GM12878 (cell line): ENCODE measurements at regions not wholly inside any gene's neighbourhood (a gene's known extent, or its start where the extent isn't known, plus 50 kb on each side); places are given as distances from the start of the nearest gene placed in this dataset.

Experiments used
- ATAC-seq: fragments of 200-7000 bp; cut with Tn5 transposase; 3 replicates; pipeline ENCODE4 v1.9.1; 2020; ENCODE audit warnings: mild to moderate bottlenecking, moderate library complexity
- BruUV-seq: library from RNA; stranded (reverse); fragments of 400-500 nt; replicated peaks from 2 replicates; lab custom pipeline; 2021; lab: Mats Ljungman, UMichigan
- CTCF ChIA-PET: fragments of 300-600 bp; sonication (Branson Sonifier 250); formaldehyde crosslinking; extraction: SDS; loops from one replicate; lab custom pipeline; 2021; ENCODE audit warnings: inconsistent platforms; lab: Yijun Ruan, JAX
- POLR2A ChIA-PET: fragments of 350-600 bp; formaldehyde crosslinking; extraction: SDS; loops from one replicate; lab custom pipeline; 2021; ENCODE audit warnings: inconsistent platforms; lab: Charles Lee
- RAD21 ChIA-PET: fragments of 300-600 bp; sonication (Branson Sonifier 250); formaldehyde crosslinking; loops from one replicate; lab custom pipeline; 2023; ENCODE audit warnings: antibody characterized with exemption; ENCODE audit not compliant: unreplicated experiment; lab: Charles Lee
- SMC1A ChIA-PET: fragments of 300-600 bp; sonication (Branson Sonifier 250); formaldehyde crosslinking; loops from one replicate; lab custom pipeline; 2023; ENCODE audit not compliant: unreplicated experiment, uncharacterized antibody; lab: Charles Lee
- DNase-seq: peaks from one replicate; pipeline ENCODE4 v3.0.0-alpha.2; 2011; ENCODE audit warnings: low read depth, low spot score
- FAIRE-seq: peaks from 3 replicates; lab custom pipeline; 2011; peaks lifted over from hg19 to GRCh38; lab: Jason Lieb, UNC
- H2AFZ ChIP-seq: 2 replicates; pipeline ENCODE4 v1.6.0; 2011; ENCODE audit warnings: low read depth, low read length, control low read depth; ENCODE audit not compliant: control insufficient read depth
- H3K27ac ChIP-seq: 2 replicates; pipeline ENCODE4 v1.5.1; 2011; ENCODE audit warnings: control low read depth; ENCODE audit not compliant: control insufficient read depth, insufficient read depth
- H3K27me3 ChIP-seq, 2 experiments: replicated peaks in 1 of 2; 2 replicates each; pipeline versions ENCODE4 v1.6.0 to v1.6.1; 2011; ENCODE audit warnings: low read length in 1 of 2; ENCODE audit not compliant: control insufficient read depth in 2 of 2, insufficient read depth in 2 of 2
- H3K36me3 ChIP-seq, 2 experiments: 2 replicates each; pipeline ENCODE4 v1.5.1; 2011; ENCODE audit warnings: low read length in 1 of 2; ENCODE audit not compliant: control insufficient read depth in 2 of 2, insufficient read depth in 2 of 2
- H3K4me1 ChIP-seq: 2 replicates; pipeline ENCODE4 v1.6.1; 2011; ENCODE audit warnings: mild to moderate bottlenecking, low read length, moderate library complexity, mixed read lengths; ENCODE audit not compliant: control insufficient read depth, insufficient read depth
- H3K4me2 ChIP-seq: 2 replicates; pipeline ENCODE4 v1.6.0; 2011; ENCODE audit warnings: control low read depth; ENCODE audit not compliant: control insufficient read depth, insufficient read depth
- H3K4me3 ChIP-seq: fragments of 200-600 bp; sonication (generic); 2 replicates; pipeline ENCODE4 v1.5.1; 2016
- H3K79me2 ChIP-seq: 2 replicates; pipeline ENCODE4 v1.6.0; 2011; ENCODE audit warnings: low read length; ENCODE audit not compliant: control insufficient read depth, insufficient read depth
- H3K9ac ChIP-seq: 2 replicates; pipeline ENCODE4 v1.8.0; 2011; ENCODE audit warnings: low read length, control low read depth, mixed read lengths; ENCODE audit not compliant: control insufficient read depth, insufficient read depth
- H3K9me3 ChIP-seq: replicated peaks from 3 replicates; pipeline ENCODE4 v1.5.1; 2011; ENCODE audit warnings: mild to moderate bottlenecking, low read length; ENCODE audit not compliant: control insufficient read depth, insufficient read depth
- H4K20me1 ChIP-seq: 2 replicates; pipeline ENCODE4 v1.6.0; 2011; ENCODE audit not compliant: control insufficient read depth, insufficient read depth
- EGR1 ChIP-seq, 2 experiments: IDR thresholded peaks; 1 replicate in 1 of 2; 2 replicates in 1 of 2; pipeline ENCODE4 v1.6.1; 2011 to 2012; ENCODE audit warnings: low read depth in 2 of 2, low read length in 2 of 2, borderline replicate concordance in 1 of 2, mild to moderate bottlenecking in 1 of 2, moderate library complexity in 1 of 2
- MEF2A ChIP-seq: IDR thresholded peaks from 2 replicates; pipeline ENCODE4 v1.6.1; 2011; ENCODE audit warnings: low read depth, mild to moderate bottlenecking, low read length, moderate library complexity; ENCODE audit not compliant: insufficient read depth
- NR2C2 ChIP-seq: IDR thresholded peaks from 2 replicates; pipeline ENCODE4 v1.6.1; 2011; ENCODE audit warnings: borderline replicate concordance, low read depth; ENCODE audit not compliant: control insufficient read depth, insufficient read length
- PKNOX1 ChIP-seq: fragments of 450-650 bp; IDR thresholded peaks from 2 replicates; pipeline ENCODE4 v1.6.1; 2016; ENCODE audit warnings: mild to moderate bottlenecking
- RELB ChIP-seq: fragments of 450-650 bp; IDR thresholded peaks from 2 replicates; pipeline ENCODE4 v1.6.1; 2017; ENCODE audit warnings: low read depth, mild to moderate bottlenecking, moderate library complexity
- RFX5 ChIP-seq: IDR thresholded peaks from 2 replicates; pipeline ENCODE4 v1.6.1; 2011; ENCODE audit warnings: low read depth, low read length, improper control_type of control experiment
- SKIL ChIP-seq: fragments of 450-650 bp; IDR thresholded peaks from 2 replicates; pipeline ENCODE4 v1.6.1; 2017; ENCODE audit warnings: mild to moderate bottlenecking, low read depth, inconsistent platforms; ENCODE audit not compliant: poor library complexity, severe bottlenecking
- TAF1 ChIP-seq: IDR thresholded peaks from 2 replicates; pipeline ENCODE4 v1.6.1; 2011; ENCODE audit warnings: mild to moderate bottlenecking, low read depth, low read length, borderline replicate concordance
- ZNF207 ChIP-seq: fragments of 450-650 bp; IDR thresholded peaks from 2 replicates; pipeline ENCODE4 v1.6.1; 2014; ENCODE audit warnings: antibody characterized with exemption, mild to moderate bottlenecking, borderline replicate concordance
- ZSCAN29 ChIP-seq: fragments of 450-650 bp; IDR thresholded peaks from 2 replicates; pipeline ENCODE4 v1.6.1; 2017; ENCODE audit warnings: mild to moderate bottlenecking, moderate library complexity
- ZZZ3 ChIP-seq: IDR thresholded peaks from 2 replicates; pipeline ENCODE4 v1.6.1; 2011; ENCODE audit warnings: low read depth; ENCODE audit not compliant: control insufficient read depth, insufficient read length
- WGBS: methylation state at CpG from one replicate; pipeline ENCODE4 v1.1.6; 2016; ENCODE audit warnings: low lambda C conversion rate; ENCODE audit not compliant: insufficient replicate concordance, insufficient coverage; ENCODE audit errors: missing lambda C conversion rate; 5-methylcytosine and 5-hydroxymethylcytosine counted together
- in situ Hi-C: fragments of 300-500 bp; cut with MboI; formaldehyde crosslinking; loops from 9 replicates; pipeline ENCODE4 v1.14.3; 2018; ENCODE audit warnings: mixed read lengths
- intact Hi-C: fragments of 100-400 bp; cut with micrococcal nuclease; formaldehyde crosslinking; loops from one replicate; pipeline ENCODE4 v1.14.2; 2022; ENCODE audit not compliant: unreplicated experiment

- no peak for FAIRE-seq
These were observed 174.7 kb downstream of the GAS1 start for GRCh38 chr9:86772635-86772993.

More at GRCh38 chr9:86772635-86772993, 174.7 kb downstream of the GAS1 start:
- Histone ChIP-seq H4K20me1 (no peaks in the 10 kb centered on the region), H3K36me3 (no peaks in the 10 kb centered on the region), H3K4me3 (no peak overlapping the region), H3K79me2 (no peaks in the 10 kb centered on the region), H3K4me1 (no peaks in the 10 kb centered on the region), H3K27me3 (no peaks in the 10 kb centered on the region; a peak in 1 of 4 replicates), H3K27ac (no peak overlapping the region), H3K4me2 (no peak overlapping the region), H2AFZ (no peak overlapping the region), H3K9me3 (no peaks in the 10 kb centered on the region), H3K9ac (no peak overlapping the region)
- ChIA-PET RAD21 (no interaction called here), CTCF (no interaction called here), SMC1A (no interaction called here), POLR2A (no interaction called here)
- in situ Hi-C loops (no loop called here), intact Hi-C loops (no loop called here)
- no TSS peak for BruUV-seq
- no peak for TF ChIP-seq RFX5
- no peak for TF ChIP-seq SKIL
- TF ChIP-seq NR2C2 = no peak
- TF ChIP-seq MEF2A = no peak
- TF ChIP-seq ZZZ3 = no peak
- TF ChIP-seq TAF1 = no peak
- TF ChIP-seq RELB = no peak
- TF ChIP-seq EGR1 (IDR thresholded peaks at IDR 0.05; ENCODE audit: borderline replicate concordance in 1 of 2, low read depth in 2 of 2, low read length in 2 of 2) = no peak
- TF ChIP-seq ZSCAN29 = no peak
- no peak for TF ChIP-seq PKNOX1
- TF ChIP-seq ZNF207 = no peak
- no peak for DNase-seq
- no peak for ATAC-seq
- WGBS = 14% methylated on average over 4 of the region's 4 CpGs
